ENCODE measurements at regions not wholly inside any gene's neighbourhood (a gene's known extent, or its start where the extent isn't known, plus 50 kb on each side); places are given as distances from the start of the nearest gene placed in this dataset.
A peak's percentile ranks its signal among the peaks of the same experiment; 100 is the strongest.

GRCh38 chr14:101171650-101172049 lies 268.1 kb upstream of the RTL1 start:
- Mint-ChIP-seq H3K27me3 (ENCODE audit: low read depth) (peaks cover 8% of the 10 kb centered on the region), H3K36me3 (ENCODE audit: low read depth) (no peaks in the 10 kb centered on the region), H3K4me3 (no peak overlapping the region), H3K27ac (no peak overlapping the region), H3K4me1 (peaks cover 15% of the 10 kb centered on the region), H3K9me3 (peaks cover 43% of the 10 kb centered on the region)
- TF ChIP-seq, protein P1, sequence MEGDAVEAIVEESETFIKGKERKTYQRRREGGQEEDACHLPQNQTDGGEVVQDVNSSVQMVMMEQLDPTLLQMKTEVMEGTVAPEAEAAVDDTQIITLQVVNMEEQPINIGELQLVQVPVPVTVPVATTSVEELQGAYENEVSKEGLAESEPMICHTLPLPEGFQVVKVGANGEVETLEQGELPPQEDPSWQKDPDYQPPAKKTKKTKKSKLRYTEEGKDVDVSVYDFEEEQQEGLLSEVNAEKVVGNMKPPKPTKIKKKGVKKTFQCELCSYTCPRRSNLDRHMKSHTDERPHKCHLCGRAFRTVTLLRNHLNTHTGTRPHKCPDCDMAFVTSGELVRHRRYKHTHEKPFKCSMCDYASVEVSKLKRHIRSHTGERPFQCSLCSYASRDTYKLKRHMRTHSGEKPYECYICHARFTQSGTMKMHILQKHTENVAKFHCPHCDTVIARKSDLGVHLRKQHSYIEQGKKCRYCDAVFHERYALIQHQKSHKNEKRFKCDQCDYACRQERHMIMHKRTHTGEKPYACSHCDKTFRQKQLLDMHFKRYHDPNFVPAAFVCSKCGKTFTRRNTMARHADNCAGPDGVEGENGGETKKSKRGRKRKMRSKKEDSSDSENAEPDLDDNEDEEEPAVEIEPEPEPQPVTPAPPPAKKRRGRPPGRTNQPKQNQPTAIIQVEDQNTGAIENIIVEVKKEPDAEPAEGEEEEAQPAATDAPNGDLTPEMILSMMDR (IDR thresholded peaks at IDR 0.05; ENCODE audit: unreplicated experiment in 3 of 3), result no peak

DNA sequence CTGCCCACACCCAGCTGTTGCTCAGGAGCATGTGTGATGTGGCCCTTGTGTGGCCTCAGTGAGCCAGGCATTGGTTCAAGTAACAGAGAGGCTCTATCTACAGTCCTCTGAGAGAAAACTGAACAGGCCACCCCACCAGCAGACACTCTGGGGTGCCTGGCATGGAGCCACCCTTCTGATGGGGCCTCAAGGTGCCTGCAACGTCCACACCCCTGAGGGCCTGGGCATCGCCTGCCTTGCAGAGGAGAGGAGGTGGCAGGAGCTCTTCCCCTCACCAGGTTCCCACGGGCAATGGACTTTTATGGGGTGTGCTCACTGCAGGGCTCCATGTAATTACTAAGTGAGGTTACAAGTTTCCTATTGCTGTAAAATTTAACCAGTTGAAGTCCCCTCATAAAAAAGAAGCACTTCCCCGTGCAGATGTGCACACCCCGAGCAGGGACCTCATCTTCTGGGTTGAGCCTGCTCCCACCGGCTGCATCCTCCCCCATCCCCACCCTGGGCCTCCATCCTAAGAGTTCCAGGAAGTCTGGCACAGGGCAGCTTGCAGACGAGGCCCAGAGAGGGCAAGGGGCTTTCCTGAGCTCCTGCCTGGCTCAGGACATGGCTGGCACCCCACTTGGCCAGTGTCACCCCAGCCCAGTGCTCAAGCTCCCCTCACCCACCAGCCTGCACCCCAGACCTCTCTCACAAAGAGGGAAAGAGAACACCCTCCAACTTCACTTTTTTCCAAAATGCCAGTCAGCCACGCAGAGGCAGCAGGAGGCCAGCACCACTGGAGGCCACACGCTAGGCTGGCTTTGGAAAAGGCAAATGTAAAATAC lies 270.4 kb upstream of the RTL1 start:
- peak overlapping the region in 2 of 3 experiments; percentile 24 to 35 for H3K27ac Mint-ChIP-seq
- no peak overlapping the region for H3K4me3 Mint-ChIP-seq
- peaks cover 31% of the 10 kb centered on the region for H3K9me3 Mint-ChIP-seq
- H3K4me1 Mint-ChIP-seq, result peaks cover 38% of the 10 kb centered on the region
- TF ChIP-seq, protein P1 (IDR thresholded peaks at IDR 0.05; ENCODE audit: unreplicated experiment in 3 of 3), result no peak
- peaks cover 4% of the 10 kb centered on the region for H3K36me3 Mint-ChIP-seq (ENCODE audit: low read depth)
- H3K27me3 Mint-ChIP-seq (ENCODE audit: low read depth), result peaks cover 8% of the 10 kb centered on the region

GRCh38 chr14:101174522-101174838 lies 271.0 kb upstream of the RTL1 start:
- peaks cover 8% of the 10 kb centered on the region for H3K27me3 Mint-ChIP-seq (ENCODE audit: low read depth)
- H3K9me3 Mint-ChIP-seq, result peaks cover 28% of the 10 kb centered on the region

GRCh38 chr14:101174980-101175606 lies 271.6 kb upstream of the RTL1 start:
- H3K9me3 Mint-ChIP-seq, result peaks cover 27% of the 10 kb centered on the region
- H3K27ac Mint-ChIP-seq, result peak overlapping the region in 2 of 3 experiments; percentile 67 to 77
- no peak overlapping the region for H3K4me3 Mint-ChIP-seq
- TF ChIP-seq, protein P1 (IDR thresholded peaks at IDR 0.05; ENCODE audit: unreplicated experiment in 3 of 3), result no peak
- peaks cover 9% of the 10 kb centered on the region for H3K27me3 Mint-ChIP-seq (ENCODE audit: low read depth)
- H3K36me3 Mint-ChIP-seq (ENCODE audit: low read depth), result peaks cover 4% of the 10 kb centered on the region
- H3K4me1 Mint-ChIP-seq, result peaks cover 38% of the 10 kb centered on the region

More at GRCh38 chr14:101174522-101174838, 271.0 kb upstream of the RTL1 start:
- Mint-ChIP-seq H3K27ac (peak overlapping the region in 2 of 3 experiments; percentile 35 to 67), H3K4me1 (peaks cover 38% of the 10 kb centered on the region), H3K36me3 (ENCODE audit: low read depth) (peaks cover 4% of the 10 kb centered on the region), H3K4me3 (no peak overlapping the region)
- TF ChIP-seq, protein P1 (IDR thresholded peaks at IDR 0.05; ENCODE audit: unreplicated experiment in 3 of 3), result no peak

GRCh38 chr14:101175731-101176534 lies 272.4 kb upstream of the RTL1 start:
- no peak overlapping the region for H3K4me3 Mint-ChIP-seq
- peak overlapping the region in 2 of 3 experiments; percentile 77 to 97 for H3K27ac Mint-ChIP-seq
- peaks cover 38% of the 10 kb centered on the region for H3K4me1 Mint-ChIP-seq
- H3K36me3 Mint-ChIP-seq (ENCODE audit: low read depth), result peaks cover 4% of the 10 kb centered on the region
- H3K27me3 Mint-ChIP-seq (ENCODE audit: low read depth), result peaks cover 11% of the 10 kb centered on the region
- TF ChIP-seq, protein P1 (IDR thresholded peaks at IDR 0.05; ENCODE audit: unreplicated experiment in 3 of 3), result no peak
- peaks cover 26% of the 10 kb centered on the region for H3K9me3 Mint-ChIP-seq

All from nephron (organoid).